ENCODE measurements at regions not wholly inside any gene's neighbourhood (a gene's known extent, or its start where the extent isn't known, plus 50 kb on each side); places are given as distances from the start of the nearest gene placed in this dataset.

- TF ChIP-seq POLR2A (IDR thresholded peaks at IDR 0.05; ENCODE audit: low read depth, low read length) (no peak), EZH2 (IDR thresholded peaks at IDR 0.05; ENCODE audit: borderline replicate concordance, control insufficient read depth, low read depth, low read length) (no peak), EGR1 (IDR thresholded peaks at IDR 0.05; ENCODE audit: borderline replicate concordance in 1 of 2, low read depth in 2 of 2, low read length in 2 of 2) (no peak), CTCF (IDR thresholded peaks at IDR 0.05 in 2 of 3, conservative IDR thresholded peaks at IDR 0.05 in 1 of 3; ENCODE audit: control insufficient read depth in 2 of 3, extremely low read depth in 1 of 3, insufficient read depth in 1 of 3, low read depth in 3 of 3, low read length in 3 of 3) (no peak), NFYB (IDR thresholded peaks at IDR 0.05; ENCODE audit: insufficient read depth, low read depth, low read length) (no peak), CHD2 (IDR thresholded peaks at IDR 0.05; ENCODE audit: borderline replicate concordance, low read depth, low read length) (no peak), SREBF1 (IDR thresholded peaks at IDR 0.05; ENCODE audit: low read length) (no peak), POLR2AphosphoS2 (IDR thresholded peaks at IDR 0.05; ENCODE audit: low read depth, low read length) (no peak), SIX5 (IDR thresholded peaks at IDR 0.05; ENCODE audit: low read depth, low read length, severe bottlenecking) (no peak), FOXM1 (IDR thresholded peaks at IDR 0.05; ENCODE audit: low read depth, low read length) (no peak), YY1 (IDR thresholded peaks at IDR 0.05; ENCODE audit: low read depth, low read length) (no peak), BRCA1 (IDR thresholded peaks at IDR 0.05; ENCODE audit: low read depth, low read length) (no peak), POLR2AphosphoS5 (IDR thresholded peaks at IDR 0.05; ENCODE audit: low read length) (no peak), TBL1XR1 (IDR thresholded peaks at IDR 0.05; ENCODE audit: low read depth, low read length) (no peak)
Observed at GRCh38 chr5:21603796-21604195, 1249.3 kb downstream of the CDH12 start.

Data from GM12878 (cell line).